IMR-90 (cell line): ENCODE measurements at regions not wholly inside any gene's neighbourhood (a gene's known extent, or its start where the extent isn't known, plus 50 kb on each side); places are given as distances from the start of the nearest gene placed in this dataset.

Experiments used
- ATAC-seq: fragments of 200-7000 bp; cut with Tn5 transposase; 2 replicates; pipeline ENCODE4 v1.9.1; 2020; ENCODE audit warnings: low read depth, mild to moderate bottlenecking, moderate library complexity
- BruUV-seq: library from RNA; stranded (reverse); fragments of 400-500 nt; replicated peaks from 2 replicates; lab custom pipeline; 2021; lab: Mats Ljungman, UMichigan
- CTCF ChIA-PET: fragments of 300-600 bp; formaldehyde crosslinking; extraction: SDS; loops from one replicate; lab custom pipeline; 2021; ENCODE audit warnings: antibody characterized with exemption; lab: Yijun Ruan, JAX
- POLR2A ChIA-PET: fragments of 300-600 bp; sonication (Branson Sonifier 250); formaldehyde crosslinking; loops from one replicate; lab custom pipeline; 2022; ENCODE audit warnings: antibody characterized with exemption; ENCODE audit not compliant: unreplicated experiment; lab: Charles Lee
- DNase-seq: peaks from one replicate; pipeline ENCODE4 v3.0.0; 2013
- H2AFZ ChIP-seq: replicated peaks from 2 replicates; pipeline ENCODE3; 2013; ENCODE audit warnings: low read length, mild to moderate bottlenecking; ENCODE audit not compliant: poor library complexity
- H2AK5ac ChIP-seq: 2 replicates; pipeline ENCODE4 v1.6.1; 2013; ENCODE audit warnings: low read depth, low read length, inconsistent platforms
- H2AK9ac ChIP-seq: replicated peaks from 2 replicates; pipeline ENCODE3; 2013; ENCODE audit warnings: mild to moderate bottlenecking, low read depth, low read length, moderate library complexity; ENCODE audit not compliant: poor library complexity
- H2BK120ac ChIP-seq: 2 replicates; pipeline ENCODE4 v1.6.1; 2013; ENCODE audit warnings: low read depth, low read length, inconsistent platforms
- H2BK15ac ChIP-seq: 3 replicates; pipeline ENCODE4 v1.6.1; 2013; ENCODE audit warnings: low read depth, low read length, inconsistent platforms
- H2BK20ac ChIP-seq: 2 replicates; pipeline ENCODE4 v1.6.1; 2013; ENCODE audit warnings: low read depth, mild to moderate bottlenecking, inconsistent platforms, low read length, moderate library complexity
- H2BK5ac ChIP-seq: 2 replicates; pipeline ENCODE4 v1.6.1; 2013; ENCODE audit warnings: mild to moderate bottlenecking, low read depth, low read length, inconsistent platforms; ENCODE audit not compliant: poor library complexity, severe bottlenecking
- H3K14ac ChIP-seq: replicated peaks from 2 replicates; pipeline ENCODE4 v1.6.1; 2013; ENCODE audit warnings: low read depth, low read length, inconsistent platforms
- H3K18ac ChIP-seq: 2 replicates; pipeline ENCODE4 v1.6.1; 2013; ENCODE audit warnings: low read depth, low read length, control low read depth
- H3K23ac ChIP-seq: 2 replicates; pipeline ENCODE4 v1.6.1; 2013; ENCODE audit warnings: low read depth, low read length, inconsistent platforms
- H3K27ac ChIP-seq: 2 replicates; pipeline ENCODE4 v1.5.1; 2013; ENCODE audit warnings: mild to moderate bottlenecking, control low read depth, low read length; ENCODE audit not compliant: insufficient read depth
- H3K27me3 ChIP-seq: 2 replicates; pipeline ENCODE4 v1.6.1; 2013; ENCODE audit warnings: low read length; ENCODE audit not compliant: control insufficient read depth, insufficient read depth
- H3K36me3 ChIP-seq: 2 replicates; pipeline ENCODE4 v1.6.1; 2013; ENCODE audit warnings: low read length, mixed read lengths; ENCODE audit not compliant: control insufficient read depth, insufficient read depth
- H3K4ac ChIP-seq: 2 replicates; pipeline ENCODE4 v1.6.1; 2013; ENCODE audit warnings: low read depth, low read length, inconsistent platforms
- H3K4me1 ChIP-seq: 2 replicates; pipeline ENCODE4 v1.6.1; 2013; ENCODE audit warnings: low read length, mixed read lengths; ENCODE audit not compliant: control insufficient read depth, insufficient read depth
- H3K4me2 ChIP-seq: 2 replicates; pipeline ENCODE4 v1.6.1; 2013; ENCODE audit warnings: low read depth, mild to moderate bottlenecking, control low read depth, low read length, moderate library complexity
- H3K4me3 ChIP-seq: 2 replicates; pipeline ENCODE4 v1.5.1; 2013; ENCODE audit warnings: low read depth, mild to moderate bottlenecking, control low read depth, low read length, moderate library complexity; ENCODE audit not compliant: insufficient read depth
- H3K56ac ChIP-seq: 2 replicates; pipeline ENCODE4 v1.6.1; 2013; ENCODE audit warnings: low read length, inconsistent platforms; ENCODE audit not compliant: insufficient read depth; ENCODE audit errors: extremely low read depth
- H3K79me1 ChIP-seq, 2 experiments: 2 replicates each; pipeline ENCODE4 v1.6.1; 2013; ENCODE audit warnings: low read length in 2 of 2, inconsistent platforms in 1 of 2, low read depth in 1 of 2
- H3K9ac ChIP-seq: 2 replicates; pipeline ENCODE4 v1.6.1; 2013; ENCODE audit warnings: low read depth, low read length, control low read depth
- H3K9me1 ChIP-seq: 2 replicates; pipeline ENCODE4 v1.6.1; 2013; ENCODE audit warnings: low read length, inconsistent platforms; ENCODE audit not compliant: insufficient read depth
- H3K9me3 ChIP-seq: 2 replicates; pipeline ENCODE4 v1.6.1; 2013; ENCODE audit warnings: low read length; ENCODE audit not compliant: control insufficient read depth, insufficient read depth
- H4K20me1 ChIP-seq: 2 replicates; pipeline ENCODE4 v1.6.1; 2013; ENCODE audit warnings: low read length, inconsistent platforms; ENCODE audit not compliant: insufficient read depth
- H4K5ac ChIP-seq: 2 replicates; pipeline ENCODE4 v1.6.1; 2013; ENCODE audit warnings: mild to moderate bottlenecking, low read depth, low read length, control low read depth
- H4K8ac ChIP-seq, 2 experiments: 2 replicates each; pipeline ENCODE4 v1.6.1; 2013; ENCODE audit warnings: low read depth in 2 of 2, low read length in 2 of 2, control low read depth in 1 of 2, inconsistent platforms in 1 of 2
- H4K91ac ChIP-seq: 2 replicates; pipeline ENCODE4 v1.6.1; 2013; ENCODE audit warnings: low read depth, low read length, inconsistent platforms; ENCODE audit not compliant: insufficient read depth
- CEBPB ChIP-seq: IDR thresholded peaks from 2 replicates; pipeline ENCODE4 v1.6.1; 2012; ENCODE audit warnings: low read depth, low read length, improper control_type of control experiment
- NFE2L2 ChIP-seq: fragments of 150-350 bp; IDR thresholded peaks from 2 replicates; pipeline ENCODE4 v1.6.1; 2016; ENCODE audit warnings: low read depth, mild to moderate bottlenecking, low read length
- RAD21 ChIP-seq: IDR thresholded peaks from 2 replicates; pipeline ENCODE4 v1.6.1; 2012; ENCODE audit warnings: low read length, improper control_type of control experiment
- WGBS, 2 experiments: methylation state at CpG; one replicate each; pipeline versions ENCODE4 v1.1.5 to v1.1.7; 2013; ENCODE audit warnings: missing lambda C conversion rate in 2 of 2; ENCODE audit not compliant: insufficient read length in 1 of 2; ENCODE audit errors: extremely low coverage in 2 of 2; 5-methylcytosine and 5-hydroxymethylcytosine counted together
- dilution Hi-C: fragments of 300-500 bp; cut with HindIII; formaldehyde crosslinking; loops from one replicate; pipeline ENCODE4 v1.14.3; 2018; ENCODE audit warnings: low sequenced_read_pairs; ENCODE audit not compliant: unreplicated experiment
- in situ Hi-C: fragments of 300-500 bp; cut with MboI; formaldehyde crosslinking; loops from 3 replicates; pipeline ENCODE4 v1.14.3; 2019; ENCODE audit warnings: low sequenced_read_pairs, inconsistent platforms, mixed read lengths
- intact Hi-C: fragments of 100-400 bp; cut with micrococcal nuclease; formaldehyde crosslinking; loops from 2 replicates; pipeline ENCODE4 v1.10.0; 2022
- TF ChIP-seq, protein P1 (sequence below): fragments of 150-350 bp; IDR thresholded peaks from 2 replicates; pipeline ENCODE4 v1.6.1; 2016; ENCODE audit warnings: low read depth, mild to moderate bottlenecking, low read length, moderate library complexity, borderline replicate concordance

DNA sequence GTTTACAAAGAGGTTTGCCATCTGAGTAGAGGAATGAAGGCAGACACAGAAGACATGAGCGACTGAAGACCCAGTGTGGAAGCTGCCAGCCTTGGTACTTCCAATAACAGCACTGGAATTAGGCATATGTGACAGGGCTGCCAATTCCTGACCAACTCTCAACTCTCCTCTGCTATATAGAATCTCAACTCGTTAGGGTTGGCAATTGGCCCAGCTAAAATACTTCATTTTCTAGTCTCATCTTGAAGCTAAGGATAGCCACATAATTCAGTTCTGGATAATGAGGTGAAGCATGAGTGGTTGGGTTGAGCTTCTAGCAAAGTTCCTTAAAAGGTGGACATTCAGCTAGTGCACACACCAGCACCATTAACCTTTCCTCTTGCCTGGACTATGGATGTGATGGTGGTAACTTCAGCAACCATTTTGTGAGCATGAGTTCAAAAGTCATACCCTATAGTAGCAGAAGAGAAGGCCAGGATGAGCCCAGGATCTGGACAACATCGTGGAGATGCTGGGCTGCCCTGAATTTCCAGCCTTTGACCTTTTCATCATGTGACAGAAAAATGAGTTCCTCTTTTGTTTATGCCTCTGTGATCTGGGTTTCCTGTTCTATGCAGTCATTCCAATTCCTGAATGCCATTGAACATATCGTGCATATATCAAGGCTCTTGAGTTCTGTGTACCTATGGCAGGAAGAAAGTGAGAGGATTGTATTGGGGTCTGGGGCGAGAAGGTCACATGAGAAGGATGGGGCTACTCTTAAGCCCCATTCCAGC, 68.1 kb upstream of the HAAO start (continued):
- TF ChIP-seq, protein P1, sequence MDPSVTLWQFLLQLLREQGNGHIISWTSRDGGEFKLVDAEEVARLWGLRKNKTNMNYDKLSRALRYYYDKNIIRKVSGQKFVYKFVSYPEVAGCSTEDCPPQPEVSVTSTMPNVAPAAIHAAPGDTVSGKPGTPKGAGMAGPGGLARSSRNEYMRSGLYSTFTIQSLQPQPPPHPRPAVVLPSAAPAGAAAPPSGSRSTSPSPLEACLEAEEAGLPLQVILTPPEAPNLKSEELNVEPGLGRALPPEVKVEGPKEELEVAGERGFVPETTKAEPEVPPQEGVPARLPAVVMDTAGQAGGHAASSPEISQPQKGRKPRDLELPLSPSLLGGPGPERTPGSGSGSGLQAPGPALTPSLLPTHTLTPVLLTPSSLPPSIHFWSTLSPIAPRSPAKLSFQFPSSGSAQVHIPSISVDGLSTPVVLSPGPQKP, result no peak

DNA sequence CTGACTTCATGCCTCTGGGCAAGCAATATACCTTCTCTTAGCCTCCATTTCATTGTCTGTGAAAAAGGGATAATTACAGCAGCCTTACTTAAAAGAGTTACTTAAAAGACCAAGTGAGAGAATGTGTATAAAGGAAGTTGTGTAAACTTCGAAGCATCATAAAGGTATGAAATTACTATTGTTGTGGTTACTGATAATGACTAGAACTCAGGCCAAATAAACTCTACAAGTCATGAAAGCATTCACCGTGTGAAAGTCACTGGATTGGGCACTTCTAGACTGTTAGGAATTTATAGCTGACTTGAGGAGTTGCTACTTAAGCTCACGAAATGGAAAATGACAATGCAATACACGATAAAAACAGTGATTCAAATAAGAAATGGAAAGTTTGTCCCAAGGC, 67.4 kb upstream of the HAAO start:
- H3K9me3 ChIP-seq, result peaks cover 2% of the 10 kb centered on the region; the same call in 1 of the 2 replicates
- DNase-seq (no peak), ATAC-seq (no peak)
- no peak overlapping the region for H4K91ac ChIP-seq
- no peak overlapping the region for H2BK120ac ChIP-seq
- no peak overlapping the region for H3K56ac ChIP-seq
- no peak overlapping the region for H3K23ac ChIP-seq
- H3K79me1 ChIP-seq, result no peaks in the 10 kb centered on the region
- BruUV-seq, result no TSS peak
- H3K4ac ChIP-seq, result peak overlapping the region; percentile 4; the same call in 1 of the 2 replicates
- H4K5ac ChIP-seq, result no peak overlapping the region
- H4K8ac ChIP-seq, result no peak overlapping the region
- H3K27me3 ChIP-seq, result no peaks in the 10 kb centered on the region
- in situ Hi-C loops (loop anchor here (10.0 kb wide), 1 partner anchor 375 kb away; no protein-coding TSS in a partner anchor), dilution Hi-C loops (no loop called here), intact Hi-C loops (loop anchor here (1.0 kb wide), 6 partner anchors 31 to 683 kb away; no protein-coding TSS in a partner anchor)
- H3K9me1 ChIP-seq, result no peaks in the 10 kb centered on the region
- H2AFZ ChIP-seq, result no peak overlapping the region
- no peaks in the 10 kb centered on the region for H4K20me1 ChIP-seq
- H3K4me2 ChIP-seq, result no peak overlapping the region
- H2BK15ac ChIP-seq, result no peak overlapping the region
- H3K27ac ChIP-seq, result no peak overlapping the region
- H2AK5ac ChIP-seq, result no peak overlapping the region
- no peak overlapping the region for H3K9ac ChIP-seq
- no peaks in the 10 kb centered on the region; the same call in none of the 2 replicates for H3K4me1 ChIP-seq
- ChIA-PET CTCF (interaction anchor here (0.8 to 1.0 kb wide), 3 partner anchors 58 to 682 kb away, joined by 3 to 4 read pairs (median 3); no protein-coding TSS in a partner anchor), POLR2A (no interaction called here)
- 0 out of 2 replicates have a peak overlapping the region, but pooled peaks have one; percentile 26 for H3K18ac ChIP-seq
- TF ChIP-seq RAD21, result no peak
- TF ChIP-seq CEBPB, result no peak
- TF ChIP-seq NFE2L2, result no peak
- H2BK5ac ChIP-seq, result no peak overlapping the region
- H2BK20ac ChIP-seq, result peak overlapping the region; percentile 39; the same call in 1 of the 2 replicates
- no peak overlapping the region for H2AK9ac ChIP-seq
- 82% methylated on average over 2 of the region's 4 CpGs; no CpG with 5 or more reads in 1 of the 2 experiments for whole genome bisulfite sequencing, 2 experiments
- H3K36me3 ChIP-seq, result no peaks in the 10 kb centered on the region
- H3K14ac ChIP-seq, result no peak overlapping the region; the same call in 1 of the 2 replicates
- no peak overlapping the region for H3K4me3 ChIP-seq
